ENCODE measurements at regions not wholly inside any gene's neighbourhood (a gene's known extent, or its start where the extent isn't known, plus 50 kb on each side); places are given as distances from the start of the nearest gene placed in this dataset.
A peak's percentile ranks its signal among the peaks of the same experiment; 100 is the strongest.

DNA sequence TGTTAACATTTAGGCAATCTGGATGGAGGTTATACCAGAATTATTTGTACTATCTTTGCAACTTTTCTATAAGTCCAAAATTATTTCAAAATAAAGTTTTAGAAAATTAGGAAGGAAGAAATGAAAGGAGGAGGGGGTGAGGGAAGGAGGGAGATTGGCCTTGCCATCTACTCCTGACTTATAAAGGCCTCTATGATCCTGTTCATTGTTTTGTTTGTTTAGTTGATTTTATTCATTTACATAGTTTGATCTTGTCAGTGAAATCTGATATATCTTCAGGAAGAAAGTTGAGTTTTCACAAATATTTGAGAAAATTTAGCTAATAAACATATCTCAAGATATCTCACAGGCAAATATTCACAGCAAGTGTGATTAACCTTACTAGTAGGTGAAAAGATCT, 189.3 kb upstream of the NOCT start:
- TF ChIP-seq, protein P1, sequence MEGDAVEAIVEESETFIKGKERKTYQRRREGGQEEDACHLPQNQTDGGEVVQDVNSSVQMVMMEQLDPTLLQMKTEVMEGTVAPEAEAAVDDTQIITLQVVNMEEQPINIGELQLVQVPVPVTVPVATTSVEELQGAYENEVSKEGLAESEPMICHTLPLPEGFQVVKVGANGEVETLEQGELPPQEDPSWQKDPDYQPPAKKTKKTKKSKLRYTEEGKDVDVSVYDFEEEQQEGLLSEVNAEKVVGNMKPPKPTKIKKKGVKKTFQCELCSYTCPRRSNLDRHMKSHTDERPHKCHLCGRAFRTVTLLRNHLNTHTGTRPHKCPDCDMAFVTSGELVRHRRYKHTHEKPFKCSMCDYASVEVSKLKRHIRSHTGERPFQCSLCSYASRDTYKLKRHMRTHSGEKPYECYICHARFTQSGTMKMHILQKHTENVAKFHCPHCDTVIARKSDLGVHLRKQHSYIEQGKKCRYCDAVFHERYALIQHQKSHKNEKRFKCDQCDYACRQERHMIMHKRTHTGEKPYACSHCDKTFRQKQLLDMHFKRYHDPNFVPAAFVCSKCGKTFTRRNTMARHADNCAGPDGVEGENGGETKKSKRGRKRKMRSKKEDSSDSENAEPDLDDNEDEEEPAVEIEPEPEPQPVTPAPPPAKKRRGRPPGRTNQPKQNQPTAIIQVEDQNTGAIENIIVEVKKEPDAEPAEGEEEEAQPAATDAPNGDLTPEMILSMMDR (conservative IDR thresholded peaks at IDR 0.05; ENCODE audit: low read depth, low read length): no peak
- DNase-seq (ENCODE audit: low read depth): no peak
- H3K4me3 ChIP-seq (ENCODE audit: low read depth, low read length): no peak overlapping the region

- TF ChIP-seq, protein P1 (conservative IDR thresholded peaks at IDR 0.05; ENCODE audit: low read depth, low read length): no peak
- DNase-seq (ENCODE audit: low read depth): no peak
- H3K4me3 ChIP-seq (ENCODE audit: low read depth, low read length): no peak overlapping the region
Observed at GRCh38 chr4:138821331-138821730, 194.2 kb upstream of the NOCT start.

DNA sequence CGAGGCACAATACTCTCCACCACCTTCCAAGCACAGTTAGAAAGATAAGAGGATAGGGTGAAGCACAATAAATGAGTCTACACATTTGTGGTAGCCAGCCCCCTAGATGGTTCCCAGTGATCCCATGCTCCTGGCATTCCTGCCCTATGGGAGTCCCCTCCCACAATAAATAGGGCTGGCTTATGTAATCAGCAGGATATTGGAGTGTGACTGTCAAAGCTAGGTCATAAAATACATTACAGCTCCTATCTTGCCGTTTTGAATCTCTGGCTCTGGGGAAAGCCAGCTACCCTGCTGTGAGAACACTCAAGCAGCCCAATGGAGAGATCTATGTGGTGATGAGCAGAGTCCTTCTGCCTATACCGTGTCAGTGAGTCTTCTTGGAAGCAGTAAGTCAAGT, 198.7 kb upstream of the NOCT start:
- TF ChIP-seq, protein P1 (conservative IDR thresholded peaks at IDR 0.05; ENCODE audit: low read depth, low read length): no peak
- peak; percentile 28 for DNase-seq (ENCODE audit: low read depth)
- H3K4me3 ChIP-seq (ENCODE audit: low read depth, low read length): no peak overlapping the region

DNA sequence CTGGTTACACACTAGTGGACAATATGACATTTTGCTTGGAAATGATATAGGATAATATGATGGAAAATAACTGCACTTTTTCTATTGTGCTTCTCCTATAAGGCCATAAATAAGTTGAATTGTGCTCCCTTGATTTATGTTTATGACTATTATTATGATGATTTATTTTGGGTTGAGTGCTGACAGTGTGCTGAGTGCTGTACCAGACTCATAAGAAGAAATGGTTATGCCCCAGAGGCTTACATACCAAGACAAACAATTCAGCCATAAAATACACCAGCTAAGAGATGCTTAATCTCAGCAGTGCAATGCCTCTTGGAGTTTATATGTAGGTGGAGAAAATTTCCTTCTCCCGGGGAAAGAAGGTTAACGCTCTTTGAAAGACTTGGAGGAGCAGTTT, 199.8 kb upstream of the NOCT start:
- DNase-seq (ENCODE audit: low read depth): no peak
- TF ChIP-seq, protein P1 (conservative IDR thresholded peaks at IDR 0.05; ENCODE audit: low read depth, low read length): no peak
- H3K4me3 ChIP-seq (ENCODE audit: low read depth, low read length): no peak overlapping the region

GRCh38 chr4:138805736-138806135, 209.8 kb upstream of the NOCT start:
- TF ChIP-seq, protein P1 (conservative IDR thresholded peaks at IDR 0.05; ENCODE audit: low read depth, low read length): no peak
- DNase-seq (ENCODE audit: low read depth): no peak
- H3K4me3 ChIP-seq (ENCODE audit: low read depth, low read length): no peak overlapping the region

DNA sequence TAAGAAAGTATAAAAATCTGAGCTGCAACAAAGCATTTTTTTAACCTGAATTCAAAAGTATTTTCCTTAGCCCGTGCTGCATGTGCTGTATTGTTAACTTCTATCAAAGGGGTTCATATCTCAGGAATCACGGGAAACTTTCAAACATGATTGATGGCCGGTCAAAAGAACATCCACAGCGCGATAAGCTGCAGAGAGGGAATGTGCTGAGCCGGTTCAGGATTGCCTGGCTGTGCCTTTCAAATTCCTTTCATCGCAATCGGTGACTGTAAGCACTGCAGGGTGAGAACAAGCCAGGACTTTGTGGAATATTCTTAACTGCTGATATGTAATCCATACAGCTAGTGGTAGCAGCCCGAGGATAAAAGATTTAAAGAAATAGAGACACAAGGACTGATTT, 210.9 kb upstream of the NOCT start:
- H3K4me3 ChIP-seq (ENCODE audit: low read depth, low read length): no peak overlapping the region
- TF ChIP-seq, protein P1 (conservative IDR thresholded peaks at IDR 0.05; ENCODE audit: low read depth, low read length): no peak
- peak; percentile 26 for DNase-seq (ENCODE audit: low read depth)

GRCh38 chr4:138803051-138803450, 212.5 kb upstream of the NOCT start:
- no peak overlapping the region for H3K4me3 ChIP-seq (ENCODE audit: low read depth, low read length)
- no peak for DNase-seq (ENCODE audit: low read depth)
- TF ChIP-seq, protein P1 (conservative IDR thresholded peaks at IDR 0.05; ENCODE audit: low read depth, low read length): no peak

Measured in choroid plexus epithelial cell (primary cell).